ENCODE measurements at regions not wholly inside any gene's neighbourhood (a gene's known extent, or its start where the extent isn't known, plus 50 kb on each side); places are given as distances from the start of the nearest gene placed in this dataset.

DNA sequence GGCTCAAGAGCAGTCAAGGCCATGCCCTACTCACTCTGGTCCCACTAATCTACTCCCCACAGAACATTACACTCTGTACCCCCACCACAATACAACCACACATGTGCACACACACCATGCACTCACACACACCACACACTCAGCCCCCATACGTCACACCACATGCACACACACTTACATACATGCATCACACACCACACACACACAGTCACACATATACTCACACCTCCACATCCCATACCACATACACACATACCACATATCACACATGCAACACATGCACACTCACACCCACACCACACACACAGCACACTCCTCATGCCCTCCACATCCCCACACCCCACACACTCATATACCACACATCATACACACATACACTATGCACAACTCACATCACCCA lies 67.6 kb downstream of the RASL11A start:
- Histone ChIP-seq H3K27me3 (no peaks in the 10 kb centered on the region), H3K27ac (no peak overlapping the region), H3K36me3 (no peaks in the 10 kb centered on the region), H3K4me1 (ENCODE audit: insufficient read depth) (no peaks in the 10 kb centered on the region), H3K4me3 (no peak overlapping the region), H3K9me3 (no peaks in the 10 kb centered on the region)
- DNase-seq: no peak
- intact Hi-C loops (cut with DNase I): no loop called here
- WGBS, 3 donors: 93 to 98% (median 97%) methylated on average over 1 of the region's 1 CpG
- no peak for TF ChIP-seq POLR2A (IDR thresholded peaks at IDR 0.05)

DNA sequence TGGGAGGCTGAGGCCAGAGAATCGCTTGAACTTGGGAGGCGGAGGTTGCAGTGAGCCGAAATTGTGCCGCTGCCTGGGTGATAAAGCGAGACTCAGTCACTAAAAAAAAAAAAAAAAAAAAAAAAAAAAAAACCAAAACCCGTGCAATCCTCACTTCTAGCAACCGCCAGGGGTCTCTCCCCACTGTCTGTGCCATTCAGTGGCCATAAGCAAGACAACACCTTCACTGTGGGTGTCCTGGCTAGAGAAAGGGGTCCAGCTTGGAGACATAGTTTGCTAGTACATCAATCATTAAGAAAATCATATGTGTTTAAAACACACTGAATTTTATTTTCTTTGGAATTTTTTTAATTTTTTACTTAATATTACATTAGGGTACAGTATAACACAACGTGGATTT lies 68.2 kb downstream of the RASL11A start:
- DNase-seq: no peak
- TF ChIP-seq, protein P1, sequence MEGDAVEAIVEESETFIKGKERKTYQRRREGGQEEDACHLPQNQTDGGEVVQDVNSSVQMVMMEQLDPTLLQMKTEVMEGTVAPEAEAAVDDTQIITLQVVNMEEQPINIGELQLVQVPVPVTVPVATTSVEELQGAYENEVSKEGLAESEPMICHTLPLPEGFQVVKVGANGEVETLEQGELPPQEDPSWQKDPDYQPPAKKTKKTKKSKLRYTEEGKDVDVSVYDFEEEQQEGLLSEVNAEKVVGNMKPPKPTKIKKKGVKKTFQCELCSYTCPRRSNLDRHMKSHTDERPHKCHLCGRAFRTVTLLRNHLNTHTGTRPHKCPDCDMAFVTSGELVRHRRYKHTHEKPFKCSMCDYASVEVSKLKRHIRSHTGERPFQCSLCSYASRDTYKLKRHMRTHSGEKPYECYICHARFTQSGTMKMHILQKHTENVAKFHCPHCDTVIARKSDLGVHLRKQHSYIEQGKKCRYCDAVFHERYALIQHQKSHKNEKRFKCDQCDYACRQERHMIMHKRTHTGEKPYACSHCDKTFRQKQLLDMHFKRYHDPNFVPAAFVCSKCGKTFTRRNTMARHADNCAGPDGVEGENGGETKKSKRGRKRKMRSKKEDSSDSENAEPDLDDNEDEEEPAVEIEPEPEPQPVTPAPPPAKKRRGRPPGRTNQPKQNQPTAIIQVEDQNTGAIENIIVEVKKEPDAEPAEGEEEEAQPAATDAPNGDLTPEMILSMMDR (IDR thresholded peaks at IDR 0.05): no peak
- TF ChIP-seq POLR2A (IDR thresholded peaks at IDR 0.05) (no peak), EP300 (IDR thresholded peaks at IDR 0.05) (no peak)
- no peaks in the 10 kb centered on the region for H3K36me3 ChIP-seq
- no peak overlapping the region for H3K27ac ChIP-seq
- intact Hi-C loops (cut with DNase I): no loop called here
- WGBS, 3 donors: 44 to 55% (median 48%) methylated on average over 8 of the region's 8 CpGs
- H3K9me3 ChIP-seq: no peaks in the 10 kb centered on the region
- H3K4me3 ChIP-seq: no peak overlapping the region
- no peaks in the 10 kb centered on the region for H3K27me3 ChIP-seq
- H3K4me1 ChIP-seq (ENCODE audit: insufficient read depth): no peaks in the 10 kb centered on the region

DNA sequence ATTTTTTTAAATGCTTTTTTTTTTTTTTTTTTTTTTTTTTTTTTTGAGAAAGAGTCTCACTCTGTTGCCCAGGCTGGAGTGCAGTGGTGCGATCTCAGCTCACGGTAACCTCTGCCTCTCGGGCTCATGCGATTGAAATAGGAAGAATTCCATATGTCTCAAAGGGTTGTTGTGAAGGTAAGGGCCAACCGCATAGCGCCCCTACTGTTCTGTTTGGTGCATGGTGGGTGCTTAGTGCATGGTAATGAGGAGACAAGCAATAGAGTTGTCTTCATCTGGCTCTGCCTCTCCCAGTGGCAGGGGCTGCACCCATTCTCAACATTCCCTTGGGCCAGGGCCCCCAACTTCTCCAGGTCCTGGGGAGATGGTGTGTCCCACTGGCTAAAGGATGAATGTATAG lies 68.7 kb downstream of the RASL11A start:
- no peak for DNase-seq
- intact Hi-C loops (cut with DNase I): no loop called here
- no peak for TF ChIP-seq EP300 (IDR thresholded peaks at IDR 0.05)
- no peak for TF ChIP-seq POLR2A (IDR thresholded peaks at IDR 0.05)
- TF ChIP-seq, protein P1 (IDR thresholded peaks at IDR 0.05): no peak

DNA sequence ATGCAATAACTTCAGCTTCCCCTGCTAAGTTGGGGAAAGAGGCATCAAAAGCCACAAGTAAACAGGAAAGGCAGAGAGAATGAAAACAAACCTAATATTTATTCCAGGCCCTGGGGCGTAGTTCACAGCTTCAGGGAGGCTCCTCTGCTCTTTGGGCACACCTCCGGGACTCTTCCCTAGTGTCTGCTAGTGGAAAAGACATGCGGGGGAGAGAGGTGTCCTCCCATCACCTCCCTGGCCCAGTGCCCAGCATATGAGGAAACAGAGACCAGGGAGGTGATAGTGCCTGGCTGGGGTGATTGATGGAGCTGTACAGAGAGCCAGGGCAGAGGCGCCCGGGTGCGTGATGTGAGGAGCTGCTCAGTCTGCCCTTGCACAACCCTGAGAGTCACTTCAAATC lies 71.0 kb downstream of the RASL11A start:
- Histone ChIP-seq H3K9me3 (no peaks in the 10 kb centered on the region), H3K27me3 (no peaks in the 10 kb centered on the region), H3K4me1 (ENCODE audit: insufficient read depth) (no peaks in the 10 kb centered on the region), H3K36me3 (no peaks in the 10 kb centered on the region), H3K27ac (no peak overlapping the region), H3K4me3 (no peak overlapping the region)
- WGBS, 3 donors: 18 to 24% (median 19%) methylated on average over 6 of the region's 6 CpGs
- TF ChIP-seq EP300 (IDR thresholded peaks at IDR 0.05) (no peak), POLR2A (IDR thresholded peaks at IDR 0.05) (no peak)
- TF ChIP-seq, protein P1 (IDR thresholded peaks at IDR 0.05): no peak
- DNase-seq: no peak
- intact Hi-C loops (cut with DNase I): no loop called here

More for the DNA sequence above, 68.7 kb downstream of the RASL11A start:
- H3K27ac ChIP-seq: no peak overlapping the region
- H3K27me3 ChIP-seq: no peaks in the 10 kb centered on the region
- H3K36me3 ChIP-seq: no peaks in the 10 kb centered on the region
- 23 to 28% (median 28%) methylated on average over 6 of the region's 6 CpGs for WGBS, 3 donors
- H3K4me3 ChIP-seq: no peak overlapping the region
- no peaks in the 10 kb centered on the region for H3K9me3 ChIP-seq
- H3K4me1 ChIP-seq (ENCODE audit: insufficient read depth): no peaks in the 10 kb centered on the region

DNA sequence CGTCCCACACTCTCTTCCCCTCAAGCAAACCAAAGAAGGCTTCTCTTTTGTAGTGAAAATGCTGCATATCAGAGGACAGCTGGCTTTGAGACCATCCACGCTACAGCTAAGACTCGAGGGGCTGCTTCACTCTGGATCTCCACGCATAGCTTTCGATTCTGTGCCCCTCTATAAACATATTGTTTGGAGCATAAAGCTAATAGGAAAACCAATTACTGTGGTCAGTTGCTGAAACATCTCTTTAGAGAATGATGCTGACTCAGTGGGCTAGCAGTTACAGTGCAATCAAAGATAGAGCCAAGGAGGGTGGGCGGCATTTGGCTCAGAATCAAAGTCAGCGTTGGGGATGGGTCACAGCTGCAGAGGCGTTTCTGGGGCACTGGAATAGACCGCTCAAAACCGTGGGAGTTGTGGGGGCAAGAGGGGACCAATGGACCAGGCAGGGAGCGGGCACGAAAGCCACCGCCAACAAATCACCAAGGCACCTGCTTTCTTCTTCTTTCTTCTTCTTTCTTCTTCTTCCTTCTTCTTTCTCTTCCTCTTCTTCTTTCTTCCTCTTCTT lies 76.7 kb downstream of the RASL11A start:
- 12 to 20% (median 15%) methylated on average over 13 of the region's 13 CpGs for WGBS, 3 donors
- Histone ChIP-seq H3K4me3 (no peak overlapping the region), H3K27me3 (no peaks in the 10 kb centered on the region), H3K4me1 (ENCODE audit: insufficient read depth) (no peaks in the 10 kb centered on the region), H3K27ac (no peak overlapping the region), H3K36me3 (no peaks in the 10 kb centered on the region), H3K9me3 (no peaks in the 10 kb centered on the region)
- intact Hi-C loops (cut with DNase I): no loop called here
- no peak for DNase-seq
- TF ChIP-seq EP300 (IDR thresholded peaks at IDR 0.05) (no peak), POLR2A (IDR thresholded peaks at IDR 0.05) (no peak)
- TF ChIP-seq, protein P1 (IDR thresholded peaks at IDR 0.05): no peak
